ENCODE measurements at regions not wholly inside any gene's neighbourhood (a gene's known extent, or its start where the extent isn't known, plus 50 kb on each side); places are given as distances from the start of the nearest gene placed in this dataset.

- H3K4me3 ChIP-seq (ENCODE audit: low read depth, low read length) = no peak overlapping the region
Observed at GRCh38 chr4:121255986-121256750, 92.0 kb upstream of the TNIP3 start.

GRCh38 chr4:121253961-121254360 is 89.8 kb upstream of the TNIP3 start:
- no peak for TF ChIP-seq CTCF (IDR thresholded peaks at IDR 0.05; ENCODE audit: low read depth, low read length)
- no peak overlapping the region for H3K4me3 ChIP-seq (ENCODE audit: low read depth, low read length)

More at GRCh38 chr4:121255986-121256750, 92.0 kb upstream of the TNIP3 start:
- TF ChIP-seq CTCF (IDR thresholded peaks at IDR 0.05; ENCODE audit: low read depth, low read length) = no peak

- peak; percentile 68 for TF ChIP-seq CTCF (IDR thresholded peaks at IDR 0.05; ENCODE audit: low read depth, low read length)
- no peak overlapping the region for H3K4me3 ChIP-seq (ENCODE audit: low read depth, low read length)
Observed at GRCh38 chr4:121252224-121252806, 88.2 kb upstream of the TNIP3 start.

GRCh38 chr4:121248747-121249146 is 84.6 kb upstream of the TNIP3 start:
- no peak overlapping the region for H3K4me3 ChIP-seq (ENCODE audit: low read depth, low read length)
- no peak for TF ChIP-seq CTCF (IDR thresholded peaks at IDR 0.05; ENCODE audit: low read depth, low read length)

- H3K4me3 ChIP-seq (ENCODE audit: low read depth, low read length) = no peak overlapping the region
- TF ChIP-seq CTCF (IDR thresholded peaks at IDR 0.05; ENCODE audit: low read depth, low read length) = no peak
Observed at GRCh38 chr4:121246698-121247097, 82.6 kb upstream of the TNIP3 start.

GRCh38 chr4:121243485-121243884 is 79.4 kb upstream of the TNIP3 start:
- no peak for TF ChIP-seq CTCF (IDR thresholded peaks at IDR 0.05; ENCODE audit: low read depth, low read length)
- peak overlapping the region; percentile 18; the same call in 1 of the 2 replicates for H3K4me3 ChIP-seq (ENCODE audit: low read depth, low read length)

- TF ChIP-seq CTCF (IDR thresholded peaks at IDR 0.05; ENCODE audit: low read depth, low read length) = no peak
- H3K4me3 ChIP-seq (ENCODE audit: low read depth, low read length) = no peak overlapping the region
Observed at GRCh38 chr4:121242188-121242750, 78.1 kb upstream of the TNIP3 start.
